ENCODE measurements at regions not wholly inside any gene's neighbourhood (a gene's known extent, or its start where the extent isn't known, plus 50 kb on each side); places are given as distances from the start of the nearest gene placed in this dataset.

DNA sequence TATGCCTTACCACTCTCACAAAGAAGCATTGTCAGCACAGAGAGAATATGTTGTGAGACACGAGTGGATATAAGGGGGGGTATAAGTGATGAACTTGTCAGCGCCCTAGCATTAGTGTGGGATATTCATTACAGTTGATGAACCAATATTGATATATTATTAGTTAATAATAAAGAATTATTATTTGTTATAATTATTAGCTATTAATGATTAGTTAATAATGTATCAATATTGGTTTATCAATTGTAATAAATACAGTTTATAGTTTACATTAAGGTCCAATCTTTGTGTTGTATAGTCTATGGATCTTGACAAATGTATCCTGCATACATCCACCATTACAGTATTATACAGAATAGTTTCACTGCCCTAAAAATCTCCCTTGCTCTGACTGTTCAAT, 120.2 kb upstream of the NCAM2 start:
- no peak for FAIRE-seq
- H3K27me3 Mint-ChIP-seq (ENCODE audit: low read depth, unreplicated experiment), result no peaks in the 10 kb centered on the region
- Histone ChIP-seq H3K27ac (ENCODE audit: low read depth, low read length) (no peak overlapping the region), H3K4me1 (ENCODE audit: insufficient read depth, low read length) (no peaks in the 10 kb centered on the region), H3K4me2 (ENCODE audit: low read length) (no peak overlapping the region), H3K9me3 (ENCODE audit: insufficient read depth, low read depth, low read length) (no peaks in the 10 kb centered on the region), H3K4me3 (ENCODE audit: insufficient read depth, low read depth, low read length) (no peak overlapping the region), H2AFZ (ENCODE audit: low read depth, low read length) (no peak overlapping the region), H4K20me1 (ENCODE audit: insufficient read depth, low read length) (no peaks in the 10 kb centered on the region), H3K36me3 (ENCODE audit: insufficient read depth, low read length) (no peaks in the 10 kb centered on the region), H3K9ac (ENCODE audit: low read length) (no peak overlapping the region), H3K79me2 (ENCODE audit: insufficient read depth, low read length) (no peaks in the 10 kb centered on the region), H3K27me3 (ENCODE audit: insufficient read depth, low read length) (no peaks in the 10 kb centered on the region)
- TF ChIP-seq, protein P1, sequence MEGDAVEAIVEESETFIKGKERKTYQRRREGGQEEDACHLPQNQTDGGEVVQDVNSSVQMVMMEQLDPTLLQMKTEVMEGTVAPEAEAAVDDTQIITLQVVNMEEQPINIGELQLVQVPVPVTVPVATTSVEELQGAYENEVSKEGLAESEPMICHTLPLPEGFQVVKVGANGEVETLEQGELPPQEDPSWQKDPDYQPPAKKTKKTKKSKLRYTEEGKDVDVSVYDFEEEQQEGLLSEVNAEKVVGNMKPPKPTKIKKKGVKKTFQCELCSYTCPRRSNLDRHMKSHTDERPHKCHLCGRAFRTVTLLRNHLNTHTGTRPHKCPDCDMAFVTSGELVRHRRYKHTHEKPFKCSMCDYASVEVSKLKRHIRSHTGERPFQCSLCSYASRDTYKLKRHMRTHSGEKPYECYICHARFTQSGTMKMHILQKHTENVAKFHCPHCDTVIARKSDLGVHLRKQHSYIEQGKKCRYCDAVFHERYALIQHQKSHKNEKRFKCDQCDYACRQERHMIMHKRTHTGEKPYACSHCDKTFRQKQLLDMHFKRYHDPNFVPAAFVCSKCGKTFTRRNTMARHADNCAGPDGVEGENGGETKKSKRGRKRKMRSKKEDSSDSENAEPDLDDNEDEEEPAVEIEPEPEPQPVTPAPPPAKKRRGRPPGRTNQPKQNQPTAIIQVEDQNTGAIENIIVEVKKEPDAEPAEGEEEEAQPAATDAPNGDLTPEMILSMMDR (IDR thresholded peaks at IDR 0.05; ENCODE audit: insufficient read depth, low read depth, low read length), result no peak
- no peak for TF ChIP-seq EZH2 (IDR thresholded peaks at IDR 0.05; ENCODE audit: insufficient read depth, low read length)
- H3K36me3 Mint-ChIP-seq (ENCODE audit: low read depth, unreplicated experiment), result no peaks in the 10 kb centered on the region
- peaks cover under 1% of the 10 kb centered on the region for H3K4me1 Mint-ChIP-seq (ENCODE audit: low read depth, unreplicated experiment)
- H3K4me3 Mint-ChIP-seq (ENCODE audit: unreplicated experiment), result no peak overlapping the region
- no peak for DNase-seq (ENCODE audit: low read depth)
- no peaks in the 10 kb centered on the region for H3K9me3 Mint-ChIP-seq (ENCODE audit: unreplicated experiment)
- no peak overlapping the region for H3K27ac Mint-ChIP-seq (ENCODE audit: unreplicated experiment)

DNA sequence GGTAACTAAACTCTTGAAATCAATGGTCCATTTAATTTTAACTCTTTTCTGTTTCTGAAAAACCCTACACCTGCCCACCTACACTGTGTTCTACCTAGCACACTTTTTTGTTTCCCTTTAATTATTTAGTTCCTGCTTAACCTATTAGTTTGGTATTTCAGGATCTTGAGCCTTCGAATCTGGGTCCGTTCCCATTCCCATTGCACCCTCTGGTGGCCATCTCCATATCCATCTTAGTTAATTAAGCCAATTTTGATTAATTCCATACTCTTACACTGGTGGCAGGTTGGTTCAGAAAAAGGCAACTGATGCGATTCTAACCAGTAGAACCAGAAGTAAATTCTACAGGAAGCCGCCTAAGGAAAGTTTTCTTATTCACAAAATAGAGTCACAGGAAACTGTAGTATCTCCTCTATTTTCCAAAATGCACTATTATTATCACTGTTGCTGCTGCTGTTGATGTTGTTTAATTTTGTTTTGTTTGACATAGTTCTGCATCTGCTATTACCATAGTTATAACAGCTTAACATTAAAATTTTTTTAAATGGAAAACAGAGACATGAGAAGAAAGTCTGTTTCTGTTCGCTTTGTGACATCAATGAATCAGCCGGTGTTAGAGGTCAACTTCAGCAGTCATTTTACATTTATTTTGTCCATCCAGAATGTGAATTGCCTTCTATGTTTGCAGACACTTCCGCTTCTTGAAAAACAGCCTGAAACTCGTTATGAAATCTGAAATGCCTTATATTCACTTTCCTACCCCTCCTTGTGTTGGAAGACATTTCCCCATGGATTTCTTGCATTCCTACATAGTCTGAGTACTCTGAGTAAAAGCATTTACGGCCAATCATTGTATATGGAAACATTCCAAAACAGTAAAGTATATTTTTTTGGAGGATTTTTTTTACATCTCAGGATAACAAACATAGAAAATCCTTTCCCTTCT, 115.5 kb upstream of the NCAM2 start:
- no peaks in the 10 kb centered on the region for H3K79me2 ChIP-seq (ENCODE audit: insufficient read depth, low read length)
- H3K4me1 Mint-ChIP-seq (ENCODE audit: low read depth, unreplicated experiment), result peaks cover 4% of the 10 kb centered on the region
- H3K9me3 Mint-ChIP-seq (ENCODE audit: unreplicated experiment), result no peaks in the 10 kb centered on the region
- H3K9ac ChIP-seq (ENCODE audit: low read length), result no peak overlapping the region
- H3K9me3 ChIP-seq (ENCODE audit: insufficient read depth, low read depth, low read length), result no peaks in the 10 kb centered on the region
- TF ChIP-seq, protein P1 (IDR thresholded peaks at IDR 0.05; ENCODE audit: insufficient read depth, low read depth, low read length), result peak; percentile 72
- no peak for TF ChIP-seq EZH2 (IDR thresholded peaks at IDR 0.05; ENCODE audit: insufficient read depth, low read length)
- no peaks in the 10 kb centered on the region for H3K4me1 ChIP-seq (ENCODE audit: insufficient read depth, low read length)
- H4K20me1 ChIP-seq (ENCODE audit: insufficient read depth, low read length), result no peaks in the 10 kb centered on the region
- no peak overlapping the region for H3K27ac Mint-ChIP-seq (ENCODE audit: unreplicated experiment)
- no peaks in the 10 kb centered on the region for H3K36me3 ChIP-seq (ENCODE audit: insufficient read depth, low read length)
- H2AFZ ChIP-seq (ENCODE audit: low read depth, low read length), result no peak overlapping the region
- H3K27ac ChIP-seq (ENCODE audit: low read depth, low read length), result no peak overlapping the region
- H3K4me3 Mint-ChIP-seq (ENCODE audit: unreplicated experiment), result no peak overlapping the region
- no peaks in the 10 kb centered on the region for H3K27me3 ChIP-seq (ENCODE audit: insufficient read depth, low read length)
- FAIRE-seq (no peak), DNase-seq (ENCODE audit: low read depth) (no peak)
- no peak overlapping the region for H3K4me3 ChIP-seq (ENCODE audit: insufficient read depth, low read depth, low read length)
- no peaks in the 10 kb centered on the region for H3K36me3 Mint-ChIP-seq (ENCODE audit: low read depth, unreplicated experiment)
- no peak overlapping the region for H3K4me2 ChIP-seq (ENCODE audit: low read length)
- no peaks in the 10 kb centered on the region for H3K27me3 Mint-ChIP-seq (ENCODE audit: low read depth, unreplicated experiment)

DNA sequence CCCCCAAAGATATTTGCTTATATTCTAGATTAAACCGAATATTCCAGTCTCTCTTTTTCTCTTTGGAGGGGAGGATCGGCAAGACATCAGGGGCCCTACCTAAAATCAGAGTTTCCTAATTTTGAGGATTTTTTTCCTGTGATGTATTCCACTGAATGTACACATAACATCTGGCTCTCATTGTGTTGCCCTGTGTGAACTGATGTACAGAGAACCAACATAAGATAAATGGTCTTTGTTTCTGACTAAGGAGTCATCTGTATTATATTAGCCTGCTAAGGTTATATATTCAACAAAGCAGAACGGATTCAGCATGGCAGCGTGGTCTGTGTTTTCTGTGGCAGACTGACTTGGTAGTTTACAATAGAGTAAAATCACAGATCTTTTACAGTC, 114.8 kb upstream of the NCAM2 start:
- H3K4me1 Mint-ChIP-seq (ENCODE audit: low read depth, unreplicated experiment), result peaks cover 4% of the 10 kb centered on the region
- H3K9ac ChIP-seq (ENCODE audit: low read length), result no peak overlapping the region
- no peaks in the 10 kb centered on the region for H3K36me3 ChIP-seq (ENCODE audit: insufficient read depth, low read length)
- no peak overlapping the region for H3K27ac ChIP-seq (ENCODE audit: low read depth, low read length)
- H3K79me2 ChIP-seq (ENCODE audit: insufficient read depth, low read length), result no peaks in the 10 kb centered on the region
- no peaks in the 10 kb centered on the region for H3K36me3 Mint-ChIP-seq (ENCODE audit: low read depth, unreplicated experiment)
- H3K4me3 Mint-ChIP-seq (ENCODE audit: unreplicated experiment), result no peak overlapping the region
- no peak overlapping the region for H3K27ac Mint-ChIP-seq (ENCODE audit: unreplicated experiment)
- H3K27me3 ChIP-seq (ENCODE audit: insufficient read depth, low read length), result no peaks in the 10 kb centered on the region
- H3K9me3 ChIP-seq (ENCODE audit: insufficient read depth, low read depth, low read length), result no peaks in the 10 kb centered on the region
- no peaks in the 10 kb centered on the region for H3K27me3 Mint-ChIP-seq (ENCODE audit: low read depth, unreplicated experiment)
- DNase-seq (ENCODE audit: low read depth), result no peak
- H4K20me1 ChIP-seq (ENCODE audit: insufficient read depth, low read length), result no peaks in the 10 kb centered on the region
- no peaks in the 10 kb centered on the region for H3K4me1 ChIP-seq (ENCODE audit: insufficient read depth, low read length)
- no peak for FAIRE-seq
- no peak overlapping the region for H3K4me2 ChIP-seq (ENCODE audit: low read length)
- H2AFZ ChIP-seq (ENCODE audit: low read depth, low read length), result no peak overlapping the region
- TF ChIP-seq EZH2 (IDR thresholded peaks at IDR 0.05; ENCODE audit: insufficient read depth, low read length), result no peak
- TF ChIP-seq, protein P1 (IDR thresholded peaks at IDR 0.05; ENCODE audit: insufficient read depth, low read depth, low read length), result no peak
- H3K4me3 ChIP-seq (ENCODE audit: insufficient read depth, low read depth, low read length), result no peak overlapping the region
- H3K9me3 Mint-ChIP-seq (ENCODE audit: unreplicated experiment), result no peaks in the 10 kb centered on the region

Data from astrocyte (in vitro differentiated cells and primary cell).